Myocyte (in vitro differentiated cells): ENCODE measurements at regions not wholly inside any gene's neighbourhood (a gene's known extent, or its start where the extent isn't known, plus 50 kb on each side); places are given as distances from the start of the nearest gene placed in this dataset.
A peak's percentile ranks its signal among the peaks of the same experiment; 100 is the strongest.

Experiments
- DNase-seq: peaks from one replicate; pipeline ENCODE4 v3.0.0-alpha.2; 2012; ENCODE audit warnings: low read depth

GRCh38 chr4:84441758-84442377, 57.2 kb downstream of the NKX6-1 start:
- no peak for DNase-seq

DNA sequence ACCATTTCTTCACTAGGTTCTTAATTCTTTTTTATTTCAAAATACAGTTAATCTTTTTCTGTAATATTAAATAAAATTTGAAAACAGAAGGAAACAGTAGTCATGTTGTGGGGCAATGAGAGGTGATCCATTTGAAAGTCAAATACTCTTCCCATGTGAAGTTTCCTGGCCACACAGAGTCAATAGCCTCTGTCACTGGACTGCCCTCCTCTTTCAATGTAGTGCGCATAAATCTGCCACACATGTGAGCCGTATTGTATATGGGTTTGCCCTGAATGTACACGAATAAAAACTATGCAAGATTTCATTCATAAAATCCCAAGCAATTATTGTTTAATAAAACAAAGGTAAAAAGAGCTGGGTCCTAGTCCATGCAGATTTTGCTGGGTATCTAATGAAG, 59.1 kb downstream of the NKX6-1 start:
- no peak for DNase-seq

GRCh38 chr4:84436812-84437211, 62.3 kb downstream of the NKX6-1 start:
- DNase-seq, result no peak

GRCh38 chr4:84434344-84434743, 64.7 kb downstream of the NKX6-1 start:
- DNase-seq, result no peak

DNA sequence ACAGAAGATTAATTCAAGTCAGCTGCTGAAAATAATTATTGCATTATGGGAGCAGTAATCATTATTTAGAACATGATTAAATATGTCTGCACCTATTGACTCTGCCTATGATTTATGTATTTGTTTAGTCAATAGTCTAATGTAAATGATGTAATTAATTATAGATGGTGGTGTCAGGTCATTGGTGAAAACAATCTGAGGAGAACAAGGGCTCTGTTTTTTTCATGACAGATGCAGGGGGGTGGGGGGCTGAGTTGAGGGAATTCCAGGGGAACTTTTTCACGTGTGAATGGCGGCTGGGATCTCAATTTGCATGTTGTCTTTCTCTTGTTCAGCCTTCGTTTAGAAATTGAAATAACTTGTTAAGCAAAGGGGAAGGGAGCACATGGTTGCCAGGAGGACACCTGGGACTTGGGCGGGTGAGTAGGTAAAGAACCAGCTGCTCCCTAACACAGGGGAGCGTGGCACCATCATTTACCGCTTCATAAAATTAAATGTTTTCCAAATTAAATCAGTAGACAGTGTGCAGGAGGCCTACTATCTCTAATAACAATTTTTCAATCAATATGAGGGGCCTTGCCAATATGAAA, 65.4 kb downstream of the NKX6-1 start:
- no peak for DNase-seq

- no peak for DNase-seq
Measured at GRCh38 chr4:84432713-84433112, 66.4 kb downstream of the NKX6-1 start.

GRCh38 chr4:84420608-84421007, 78.5 kb downstream of the NKX6-1 start:
- DNase-seq, result no peak

DNA sequence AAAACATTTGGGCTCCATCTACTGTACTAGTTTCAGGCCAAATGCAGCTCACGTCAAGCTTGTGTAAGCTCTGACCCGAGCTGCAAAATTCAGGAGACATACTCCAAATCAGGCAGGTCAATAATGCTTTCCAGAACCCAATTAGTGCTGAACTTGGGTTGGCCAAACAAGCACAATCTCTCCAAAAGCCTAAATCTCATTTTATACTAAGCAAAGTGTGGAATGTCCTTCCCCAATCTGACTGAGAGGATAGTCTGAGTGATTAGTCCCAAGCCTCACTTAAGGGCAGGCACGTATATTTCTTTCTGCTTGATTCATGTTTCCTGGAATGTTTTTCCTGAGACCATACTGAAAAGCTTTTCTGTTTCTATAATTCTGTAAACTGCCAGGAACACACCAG, 79.9 kb downstream of the NKX6-1 start:
- no peak for DNase-seq

DNA sequence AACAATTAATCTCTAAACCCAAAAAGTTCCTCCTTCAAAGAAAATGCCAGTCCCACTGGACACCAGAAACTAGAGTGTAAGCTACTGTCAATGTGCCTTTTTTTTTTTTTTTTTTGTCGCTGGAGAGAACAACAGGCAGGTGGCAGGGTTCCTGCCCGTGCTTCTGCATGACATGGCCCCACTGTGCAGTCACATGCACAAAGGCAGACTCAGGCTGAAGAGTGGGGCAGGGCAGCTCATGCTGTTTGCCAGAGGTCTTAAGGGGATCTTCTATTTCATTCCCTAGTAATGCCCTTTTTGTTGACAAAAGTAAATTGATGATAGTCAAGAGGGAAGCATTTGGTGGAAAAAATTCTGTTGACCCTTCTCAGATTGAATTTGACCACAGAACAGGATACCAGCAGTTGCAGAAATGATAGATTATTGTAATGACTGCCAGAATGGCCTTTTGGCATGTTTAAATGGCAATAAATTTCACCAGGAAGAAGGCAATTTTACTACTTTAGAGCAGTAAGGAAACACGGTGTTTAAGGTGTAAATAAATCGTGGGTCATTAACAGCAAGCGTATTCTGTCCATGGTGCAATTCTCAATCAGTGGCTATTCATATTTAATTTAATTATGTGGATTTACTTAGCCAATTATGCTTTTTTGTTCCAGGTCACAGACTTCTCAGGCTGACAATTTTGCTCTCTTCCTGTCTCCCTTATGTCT, 80.9 kb downstream of the NKX6-1 start:
- DNase-seq, result no peak

DNA sequence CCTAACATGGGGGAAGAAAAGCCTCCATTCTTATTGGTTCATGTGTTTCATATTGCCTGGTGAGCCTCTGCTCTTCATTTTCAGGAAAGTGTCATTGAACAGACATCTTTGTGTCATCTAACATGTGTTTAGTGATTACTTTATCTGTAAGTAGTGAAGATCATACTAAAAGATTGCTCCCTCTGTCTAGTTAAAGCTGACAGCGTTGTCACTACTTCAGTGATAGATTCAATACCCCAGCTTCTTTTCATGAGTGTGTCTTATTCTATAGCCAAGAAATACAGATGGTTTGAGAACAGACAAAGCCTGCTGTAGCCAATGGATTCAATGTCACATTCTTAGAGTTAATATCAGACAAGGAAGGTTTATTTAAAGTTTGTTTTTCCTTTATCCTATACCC, 85.1 kb downstream of the NKX6-1 start:
- DNase-seq, result no peak

GRCh38 chr4:84413480-84413879, 85.6 kb downstream of the NKX6-1 start:
- DNase-seq, result no peak

- no peak for DNase-seq
Measured at GRCh38 chr4:84412062-84412461, 87.0 kb downstream of the NKX6-1 start.

DNA sequence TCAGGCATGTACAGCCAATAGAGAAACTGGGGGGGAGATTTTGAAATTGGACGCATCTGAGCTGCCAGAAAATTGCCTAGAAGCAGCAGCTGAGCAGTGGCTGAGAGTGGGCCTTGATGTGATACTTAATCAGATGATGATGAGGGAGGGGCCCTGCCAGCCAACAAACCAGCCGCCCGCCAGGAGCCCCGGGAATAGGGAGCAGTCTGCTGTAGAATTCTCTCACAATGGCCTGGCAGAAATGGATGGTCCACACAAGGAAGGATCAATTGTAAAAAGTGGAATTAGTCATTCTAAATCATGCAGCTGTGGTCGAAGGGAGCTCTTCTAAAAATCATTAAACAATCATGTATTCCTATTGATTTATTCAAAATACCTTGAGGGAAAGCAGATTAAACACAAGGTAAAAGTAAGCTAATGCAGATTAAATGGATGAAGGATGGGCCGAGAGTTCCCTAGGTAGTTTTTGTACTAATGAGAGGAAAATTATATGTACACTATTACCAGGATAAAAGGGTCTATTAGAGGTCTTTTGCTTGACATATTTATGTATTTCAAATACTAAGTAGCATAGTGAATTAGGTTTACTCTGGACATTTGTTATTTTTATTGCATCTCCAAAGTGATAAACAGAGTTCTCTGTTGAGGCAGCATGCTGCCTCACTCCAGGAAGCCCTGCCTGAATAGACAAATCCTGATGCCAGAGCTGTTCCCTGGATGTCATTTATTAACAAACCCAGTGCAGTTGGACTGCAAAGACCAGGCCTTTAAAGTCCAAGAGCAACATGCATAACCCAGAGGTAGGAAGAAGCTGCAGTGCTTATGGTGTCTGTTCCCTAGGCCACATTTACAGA, 91.3 kb downstream of the NKX6-1 start:
- DNase-seq, result no peak

DNA sequence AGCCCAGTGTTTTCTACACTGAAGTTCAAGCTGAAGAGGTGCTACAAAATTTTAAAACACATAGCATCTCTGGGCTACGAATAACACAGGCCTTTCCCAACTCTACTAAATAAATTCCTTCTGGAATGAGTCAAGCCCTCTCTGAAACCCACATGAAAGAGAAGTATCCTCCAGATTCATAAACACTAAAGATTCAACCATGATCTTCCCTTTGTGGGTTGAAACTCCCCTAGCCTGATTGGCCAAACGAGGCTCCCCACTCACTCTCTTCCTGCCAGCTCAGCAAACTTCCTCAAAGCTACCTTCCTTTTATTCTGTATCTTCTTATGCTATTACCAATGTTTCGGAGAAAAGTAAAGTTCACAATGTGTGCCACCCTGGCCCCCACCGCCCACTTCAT, 95.4 kb downstream of the NKX6-1 start:
- DNase-seq, result no peak

DNA sequence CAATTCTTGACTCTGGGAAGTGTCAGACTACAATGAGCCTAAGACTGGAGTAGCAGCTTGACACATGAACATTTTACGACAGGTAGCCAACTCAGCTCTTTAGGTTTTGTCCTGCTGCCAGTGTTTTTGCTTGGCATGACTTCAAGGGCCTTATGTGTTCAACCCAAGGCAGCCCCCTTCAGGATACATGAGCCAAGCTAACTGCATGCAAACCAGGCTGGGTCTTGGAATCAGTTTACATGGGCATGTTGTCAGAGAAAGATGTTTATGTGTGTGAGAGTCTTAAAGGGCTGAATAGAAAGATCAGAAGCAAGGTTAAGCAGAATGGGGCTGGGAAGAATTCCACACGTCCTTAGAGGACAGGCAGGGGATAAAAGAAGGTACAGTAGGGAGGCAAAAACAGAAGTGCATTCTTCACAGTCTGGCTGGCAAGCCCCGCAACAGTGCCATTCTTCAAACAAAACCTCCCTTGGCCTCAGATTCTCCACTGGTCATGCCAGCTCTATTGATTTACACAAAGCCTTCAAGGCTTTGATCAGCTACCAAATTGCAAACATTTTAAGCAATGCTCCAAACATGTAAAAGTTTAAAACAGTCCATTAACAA, 97.3 kb downstream of the NKX6-1 start:
- no peak for DNase-seq

DNA sequence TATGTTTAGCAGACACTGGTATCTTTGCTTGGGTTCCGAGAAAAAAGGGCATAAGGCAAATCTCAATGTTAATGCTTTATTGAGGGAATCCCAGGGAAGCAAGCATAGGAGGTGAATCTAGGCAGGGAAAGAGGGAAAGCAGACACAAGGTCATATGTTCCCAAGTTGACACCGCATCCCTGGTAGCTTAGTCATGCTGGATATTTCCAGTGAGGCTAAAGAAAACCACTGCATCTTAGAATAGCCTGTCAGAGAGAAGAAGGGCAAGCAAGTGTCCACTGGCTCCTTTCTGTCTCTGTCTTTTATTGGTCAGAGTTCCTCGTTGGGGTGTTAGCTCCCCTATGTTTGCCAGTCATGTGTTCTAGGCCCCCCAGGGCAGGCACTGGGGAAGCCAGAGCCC, 104.7 kb downstream of the NKX6-1 start:
- DNase-seq, result peak; percentile 65

- no peak for DNase-seq
Measured at GRCh38 chr4:84392951-84393590, 106.0 kb downstream of the NKX6-1 start.

DNA sequence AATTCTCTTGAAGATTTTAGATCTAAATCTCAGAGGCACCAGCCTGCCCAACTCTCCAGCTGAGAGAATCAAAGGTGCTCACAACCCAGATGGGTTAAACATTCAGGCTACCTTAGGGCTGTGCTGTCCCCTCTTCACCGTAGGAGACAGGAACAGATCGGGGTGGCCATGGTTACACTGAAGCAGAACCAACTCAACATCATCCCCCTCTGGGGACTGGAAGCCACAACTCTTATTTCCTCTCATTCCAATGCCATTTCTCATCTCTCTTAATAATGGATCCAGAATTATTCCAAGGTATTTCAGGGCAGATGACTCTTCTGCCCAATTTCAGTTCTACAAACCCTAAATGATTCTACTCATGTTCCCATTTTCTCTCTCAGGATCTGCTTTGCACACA, 109.7 kb downstream of the NKX6-1 start:
- DNase-seq, result peak; percentile 9

DNA sequence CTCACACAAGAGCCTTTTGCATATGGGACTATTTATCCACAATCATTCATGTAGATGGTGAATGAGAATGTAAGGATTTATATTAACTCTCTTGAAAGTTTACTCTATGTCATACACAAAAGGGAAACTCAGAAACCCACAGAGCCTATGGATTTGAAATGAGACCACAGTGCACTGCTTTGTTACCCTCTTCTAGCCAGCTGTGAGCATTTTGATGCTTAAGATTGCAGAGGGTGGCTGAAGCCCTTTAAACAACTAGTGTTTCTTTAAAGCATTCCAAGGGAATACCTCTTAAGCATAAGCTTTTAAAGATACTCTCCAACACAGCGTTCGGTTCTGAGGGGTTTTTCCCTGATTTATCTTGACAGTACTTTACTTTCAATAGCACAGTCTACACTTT, 113.9 kb downstream of the NKX6-1 start:
- DNase-seq, result no peak

DNA sequence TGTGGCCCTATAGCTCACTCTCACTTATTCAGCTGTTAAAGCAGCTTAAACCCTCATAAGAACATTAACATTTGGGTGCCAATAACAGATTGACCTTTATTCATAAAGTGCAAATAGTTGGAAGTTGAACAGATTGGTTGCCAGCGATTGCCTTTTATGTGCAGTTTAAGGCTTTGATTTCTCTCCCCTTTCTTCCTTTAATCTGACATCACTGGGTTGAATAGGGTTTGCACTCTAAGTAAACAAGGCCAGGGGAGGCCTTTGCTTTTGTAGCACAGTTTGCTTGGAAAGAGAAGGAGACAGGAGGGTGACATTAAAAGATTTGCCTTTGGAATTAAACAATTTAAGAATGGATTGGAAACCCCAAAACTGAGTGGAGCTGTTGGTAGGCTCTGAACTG, 114.3 kb downstream of the NKX6-1 start:
- no peak for DNase-seq

GRCh38 chr4:84381759-84382158, 117.3 kb downstream of the NKX6-1 start:
- DNase-seq, result no peak
